ENCODE measurements at regions not wholly inside any gene's neighbourhood (a gene's known extent, or its start where the extent isn't known, plus 50 kb on each side); places are given as distances from the start of the nearest gene placed in this dataset.

GRCh38 chrX:5051831-5052491, 1176.7 kb downstream of the NLGN4X start:
- TF ChIP-seq POU6F1 (CRISPR knock-in tag; IDR thresholded peaks at IDR 0.05; ENCODE audit: borderline replicate concordance, low read depth) (no peak), ARNTL (CRISPR knock-in tag; IDR thresholded peaks at IDR 0.05; ENCODE audit: borderline replicate concordance, low read depth) (no peak), PATZ1 (CRISPR knock-in tag; IDR thresholded peaks at IDR 0.05; ENCODE audit: borderline replicate concordance) (no peak), TOX (CRISPR knock-in tag; IDR thresholded peaks at IDR 0.05; ENCODE audit: borderline replicate concordance) (no peak)
